K562 (cell line): ENCODE measurements at regions not wholly inside any gene's neighbourhood (a gene's known extent, or its start where the extent isn't known, plus 50 kb on each side); places are given as distances from the start of the nearest gene placed in this dataset.

ENCODE experiments used
- RBM39 ChIP-seq: fragments of 200-400 bp; formaldehyde crosslinking; optimal IDR thresholded peaks from 2 replicates; pipeline ENCODE3; 2018; ENCODE audit warnings: low read depth, low read length
- RREB1 ChIP-seq: fragments of 250-450 bp; sonication (Bioruptor Pico); IDR thresholded peaks from 2 replicates; pipeline ENCODE4 v1.4.0; 2020
- STAT6 ChIP-seq: sonication (generic); formaldehyde crosslinking; IDR thresholded peaks from 2 replicates; pipeline ENCODE4 v1.8.1; 2023; ENCODE audit warnings: mild to moderate bottlenecking, missing genetic modification reagents
- TCF7L2 ChIP-seq: fragments of 150-350 bp; IDR thresholded peaks from 2 replicates; pipeline ENCODE4 v1.6.1; 2016; ENCODE audit warnings: low read depth, mild to moderate bottlenecking, low read length, moderate library complexity
- ZNF583 ChIP-seq: fragments of 250-450 bp; sonication (Bioruptor Pico); IDR thresholded peaks from 2 replicates; pipeline ENCODE4 v1.4.0; 2020

- TF ChIP-seq STAT6 (CRISPR knock-in tag) (no peak), TCF7L2 (no peak), RREB1 (no peak), RBM39 (no peak), ZNF583 (CRISPR knock-in tag) (no peak)
These were observed 1166.4 kb downstream of the CDH12 start (continued) for GRCh38 chr5:21686706-21687105.
